DND-41 (cell line): ENCODE measurements at regions not wholly inside any gene's neighbourhood (a gene's known extent, or its start where the extent isn't known, plus 50 kb on each side); places are given as distances from the start of the nearest gene placed in this dataset.

Experiments used
- CTCF ChIP-seq: IDR thresholded peaks from 2 replicates; pipeline ENCODE4 v1.5.1; 2012; ENCODE audit warnings: borderline replicate concordance, low read length, moderate library complexity, mild to moderate bottlenecking; ENCODE audit not compliant: poor library complexity, severe bottlenecking; ENCODE audit errors: extremely low read depth
- EZH2 ChIP-seq: IDR thresholded peaks from 3 replicates; pipeline ENCODE4 v1.6.1; 2012; ENCODE audit warnings: borderline replicate concordance, low read depth, mild to moderate bottlenecking, moderate library complexity, low read length, inconsistent platforms; ENCODE audit not compliant: severe bottlenecking

- TF ChIP-seq CTCF (no peak), EZH2 (no peak)
Observed at GRCh38 chr4:89363786-89364185, 56.2 kb upstream of the GPRIN3 start.
